OCI-LY1 (cell line): ENCODE measurements at regions not wholly inside any gene's neighbourhood (a gene's known extent, or its start where the extent isn't known, plus 50 kb on each side); places are given as distances from the start of the nearest gene placed in this dataset.

Source experiments
- H2AFZ ChIP-seq: fragments of 200-600 bp; sonication (generic), shearing (Covaris generic); 2 replicates; pipeline ENCODE4 v1.6.0; 2014; ENCODE audit warnings: antibody characterized with exemption, mild to moderate bottlenecking, low read length
- H3F3A ChIP-seq: fragments of 200-600 bp; sonication (generic), shearing (Covaris generic); 2 replicates; pipeline ENCODE4 v1.6.0; 2014; ENCODE audit warnings: mild to moderate bottlenecking, antibody characterized with exemption, low read length, moderate library complexity; ENCODE audit not compliant: insufficient read depth
- H3K27ac ChIP-seq: fragments of 200-600 bp; sonication (generic); 2 replicates; pipeline ENCODE4 v1.5.1; 2014; ENCODE audit warnings: low read length, mixed run types, mild to moderate bottlenecking, low read depth; ENCODE audit not compliant: poor library complexity, severe bottlenecking
- H3K27me3 ChIP-seq: fragments of 200-600 bp; sonication (generic); 2 replicates; pipeline ENCODE4 v1.6.0; 2014; ENCODE audit warnings: antibody characterized with exemption, mild to moderate bottlenecking, low read length, moderate library complexity; ENCODE audit not compliant: insufficient read depth
- H3K36me3 ChIP-seq: fragments of 200-600 bp; sonication (generic); 2 replicates; pipeline ENCODE4 v1.6.1; 2014; ENCODE audit warnings: mild to moderate bottlenecking, antibody characterized with exemption, low read length, moderate library complexity, mixed read lengths; ENCODE audit not compliant: insufficient read depth
- H3K4me1 ChIP-seq: fragments of 200-600 bp; sonication (generic); 2 replicates; pipeline ENCODE4 v1.5.1; 2014; ENCODE audit warnings: mild to moderate bottlenecking, low read length, moderate library complexity; ENCODE audit not compliant: insufficient read depth, severe bottlenecking
- H3K4me2 ChIP-seq: fragments of 200-600 bp; sonication (generic), shearing (Covaris generic); 2 replicates; pipeline ENCODE4 v1.6.1; 2014; ENCODE audit warnings: low read length
- H3K4me3 ChIP-seq: fragments of 200-600 bp; sonication (generic); 2 replicates; pipeline ENCODE4 v1.5.1; 2014; ENCODE audit warnings: low read length, low read depth, mild to moderate bottlenecking, mixed read lengths; ENCODE audit not compliant: poor library complexity, severe bottlenecking
- H3K79me2 ChIP-seq: fragments of 200-600 bp; shearing (Covaris generic); 2 replicates; pipeline ENCODE4 v1.6.1; 2016; ENCODE audit warnings: mixed run types, low read length, mixed read lengths; ENCODE audit not compliant: insufficient read depth
- H3K9ac ChIP-seq: fragments of 200-600 bp; sonication (generic), shearing (Covaris generic); 2 replicates; pipeline ENCODE4 v1.6.1; 2014; ENCODE audit warnings: mild to moderate bottlenecking, low read length, mixed read lengths
- H3K9me2 ChIP-seq: fragments of 200-600 bp; sonication (generic), shearing (Covaris generic); 2 replicates; pipeline ENCODE4 v1.6.1; 2014; ENCODE audit warnings: low read depth, mild to moderate bottlenecking, low read length, mixed read lengths
- H3K9me3 ChIP-seq: fragments of 200-600 bp; shearing (Covaris generic); 2 replicates; pipeline ENCODE4 v1.6.1; 2014; ENCODE audit warnings: low read length, mixed read lengths
- H4K20me1 ChIP-seq: fragments of 200-600 bp; sonication (generic), shearing (Covaris generic); 2 replicates; pipeline ENCODE4 v1.6.0; 2016; ENCODE audit warnings: mild to moderate bottlenecking, low read length; ENCODE audit not compliant: insufficient read depth
- EZH2 ChIP-seq: fragments of 200-600 bp; sonication (generic), shearing (Covaris generic); IDR thresholded peaks from 2 replicates; pipeline ENCODE4 v1.8.0; 2017; ENCODE audit warnings: borderline replicate concordance, mixed run types, mild to moderate bottlenecking, antibody characterized with exemption, low read length, moderate library complexity, mixed read lengths
- TF ChIP-seq, protein P1 (sequence below): fragments of 200-600 bp; sonication (generic), shearing (Covaris generic); IDR thresholded peaks from 2 replicates; pipeline ENCODE4 v1.5.1; 2017; ENCODE audit warnings: mild to moderate bottlenecking, antibody characterized with exemption, low read length, moderate library complexity, mixed read lengths

- Histone ChIP-seq H3K9ac (no peak overlapping the region), H3K4me2 (no peak overlapping the region), H3K79me2 (no peaks in the 10 kb centered on the region), H3K27ac (no peak overlapping the region), H3K4me3 (no peak overlapping the region), H2AFZ (no peak overlapping the region), H4K20me1 (no peaks in the 10 kb centered on the region), H3K4me1 (no peaks in the 10 kb centered on the region), H3K27me3 (no peaks in the 10 kb centered on the region; the same call in 1 of the 2 replicates), H3K9me3 (no peaks in the 10 kb centered on the region), H3F3A (no peaks in the 10 kb centered on the region), H3K9me2 (no peaks in the 10 kb centered on the region), H3K36me3 (no peaks in the 10 kb centered on the region)
- TF ChIP-seq EZH2: no peak
Measured at GRCh38 chr2:206368484-206368883, 74.8 kb upstream of the ADAM23 start.

- Histone ChIP-seq H3K36me3 (no peaks in the 10 kb centered on the region), H3K27ac (no peak overlapping the region), H3K4me1 (no peaks in the 10 kb centered on the region), H4K20me1 (no peaks in the 10 kb centered on the region), H3K9me2 (no peaks in the 10 kb centered on the region), H3K4me3 (no peak overlapping the region), H3K79me2 (no peaks in the 10 kb centered on the region), H3F3A (no peaks in the 10 kb centered on the region), H3K27me3 (no peaks in the 10 kb centered on the region; the same call in 1 of the 2 replicates), H3K9ac (no peak overlapping the region), H3K9me3 (no peaks in the 10 kb centered on the region), H3K4me2 (no peak overlapping the region), H2AFZ (no peak overlapping the region)
- TF ChIP-seq, protein P1, sequence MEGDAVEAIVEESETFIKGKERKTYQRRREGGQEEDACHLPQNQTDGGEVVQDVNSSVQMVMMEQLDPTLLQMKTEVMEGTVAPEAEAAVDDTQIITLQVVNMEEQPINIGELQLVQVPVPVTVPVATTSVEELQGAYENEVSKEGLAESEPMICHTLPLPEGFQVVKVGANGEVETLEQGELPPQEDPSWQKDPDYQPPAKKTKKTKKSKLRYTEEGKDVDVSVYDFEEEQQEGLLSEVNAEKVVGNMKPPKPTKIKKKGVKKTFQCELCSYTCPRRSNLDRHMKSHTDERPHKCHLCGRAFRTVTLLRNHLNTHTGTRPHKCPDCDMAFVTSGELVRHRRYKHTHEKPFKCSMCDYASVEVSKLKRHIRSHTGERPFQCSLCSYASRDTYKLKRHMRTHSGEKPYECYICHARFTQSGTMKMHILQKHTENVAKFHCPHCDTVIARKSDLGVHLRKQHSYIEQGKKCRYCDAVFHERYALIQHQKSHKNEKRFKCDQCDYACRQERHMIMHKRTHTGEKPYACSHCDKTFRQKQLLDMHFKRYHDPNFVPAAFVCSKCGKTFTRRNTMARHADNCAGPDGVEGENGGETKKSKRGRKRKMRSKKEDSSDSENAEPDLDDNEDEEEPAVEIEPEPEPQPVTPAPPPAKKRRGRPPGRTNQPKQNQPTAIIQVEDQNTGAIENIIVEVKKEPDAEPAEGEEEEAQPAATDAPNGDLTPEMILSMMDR: no peak
- TF ChIP-seq EZH2: no peak
Measured at GRCh38 chr2:206368933-206369569, 74.3 kb upstream of the ADAM23 start.

DNA sequence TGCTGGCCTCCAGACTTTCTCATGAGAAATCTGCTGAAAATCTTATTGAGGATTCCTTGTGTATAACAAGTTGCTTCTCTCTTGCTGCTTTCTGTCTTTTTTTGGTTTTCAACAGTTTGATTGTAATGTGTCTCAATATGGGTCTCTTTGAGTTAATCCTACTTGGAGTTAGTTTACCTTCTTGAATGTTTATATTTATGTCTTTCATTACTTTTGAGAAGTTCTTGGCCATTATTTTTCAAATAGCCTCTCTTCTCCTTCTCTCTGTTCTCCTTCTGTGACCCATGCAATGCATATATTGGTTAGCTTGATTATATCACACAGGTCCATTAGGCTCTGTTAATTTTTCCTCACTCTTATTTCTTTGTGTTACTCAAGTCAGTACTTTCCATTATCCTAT is 67.4 kb upstream of the ADAM23 start:
- no peaks in the 10 kb centered on the region for H4K20me1 ChIP-seq
- no peaks in the 10 kb centered on the region for H3K9me3 ChIP-seq
- TF ChIP-seq, protein P1: no peak
- TF ChIP-seq EZH2: no peak
- H3K36me3 ChIP-seq: no peaks in the 10 kb centered on the region
- H3K27me3 ChIP-seq: no peaks in the 10 kb centered on the region
- no peak overlapping the region for H3K4me3 ChIP-seq
- H3K27ac ChIP-seq: no peak overlapping the region
- H3F3A ChIP-seq: no peaks in the 10 kb centered on the region
- no peaks in the 10 kb centered on the region for H3K4me1 ChIP-seq
- no peak overlapping the region for H2AFZ ChIP-seq
- H3K4me2 ChIP-seq: no peak overlapping the region
- H3K79me2 ChIP-seq: no peaks in the 10 kb centered on the region
- H3K9me2 ChIP-seq: no peaks in the 10 kb centered on the region
- no peak overlapping the region for H3K9ac ChIP-seq

GRCh38 chr2:206378835-206379234 is 64.5 kb upstream of the ADAM23 start:
- no peak overlapping the region for H3K27ac ChIP-seq
- TF ChIP-seq EZH2: no peak
- TF ChIP-seq, protein P1: no peak
- no peak overlapping the region for H3K4me3 ChIP-seq
- H3K4me2 ChIP-seq: no peak overlapping the region
- H3K27me3 ChIP-seq: no peaks in the 10 kb centered on the region
- no peaks in the 10 kb centered on the region for H3K79me2 ChIP-seq
- H3K4me1 ChIP-seq: no peaks in the 10 kb centered on the region
- H3K9me3 ChIP-seq: no peaks in the 10 kb centered on the region
- H3K36me3 ChIP-seq: no peaks in the 10 kb centered on the region
- no peak overlapping the region for H2AFZ ChIP-seq
- H3K9me2 ChIP-seq: no peaks in the 10 kb centered on the region
- no peaks in the 10 kb centered on the region for H4K20me1 ChIP-seq
- H3F3A ChIP-seq: no peaks in the 10 kb centered on the region
- no peak overlapping the region for H3K9ac ChIP-seq
